ENCODE measurements at regions not wholly inside any gene's neighbourhood (a gene's known extent, or its start where the extent isn't known, plus 50 kb on each side); places are given as distances from the start of the nearest gene placed in this dataset.

DNA sequence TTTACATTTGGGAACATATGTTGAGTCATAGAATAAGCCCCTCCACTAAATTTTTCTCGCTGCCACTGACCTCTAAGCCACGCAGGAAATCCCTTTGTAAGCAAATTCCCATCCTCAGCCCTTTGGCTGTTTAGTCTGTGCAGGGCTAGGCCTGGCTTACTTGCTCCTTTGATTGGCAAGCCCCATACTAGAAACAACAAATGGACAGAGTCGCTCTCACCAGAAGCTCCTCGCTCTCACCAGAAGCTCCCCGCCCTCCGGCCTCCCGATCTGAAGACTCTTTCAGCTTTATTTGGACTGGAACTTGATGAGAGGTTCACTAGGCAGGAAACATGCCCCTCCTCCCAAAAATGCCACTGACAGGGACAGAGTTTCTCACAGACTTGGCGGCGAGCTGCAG is 149.2 kb upstream of the EXOC2 start:
- H2AFZ ChIP-seq, result no peak overlapping the region
- in situ Hi-C loops (cut with MboI), result no loop called here

GRCh38 chr6:841569-841968 is 148.6 kb upstream of the EXOC2 start:
- Histone ChIP-seq H3K4me1 (ENCODE audit: insufficient read depth) (no peaks in the 10 kb centered on the region), H3K4me2 (ENCODE audit: unreplicated experiment) (no peak overlapping the region), H2AFZ (no peak overlapping the region), H3K79me2 (ENCODE audit: insufficient read depth) (no peaks in the 10 kb centered on the region), H3K27ac (no peak overlapping the region), H3K9me3 (ENCODE audit: low read depth) (no peaks in the 10 kb centered on the region), H3K27me3 (replicated peaks; ENCODE audit: insufficient read depth) (peaks cover 11% of the 10 kb centered on the region), H4K20me1 (ENCODE audit: insufficient read depth) (no peaks in the 10 kb centered on the region), H3K9me2 (ENCODE audit: insufficient read depth) (no peaks in the 10 kb centered on the region), H3K4me3 (no peak overlapping the region), H3F3A (ENCODE audit: insufficient read depth) (no peaks in the 10 kb centered on the region), H3K36me3 (ENCODE audit: low read depth) (no peaks in the 10 kb centered on the region), H3K9ac (no peak overlapping the region)
- DNase-seq, result no peak
- TF ChIP-seq EZH2phosphoT487 (IDR thresholded peaks at IDR 0.05; ENCODE audit: insufficient read depth, low read depth) (no peak), EZH2 (IDR thresholded peaks at IDR 0.05; ENCODE audit: insufficient read depth, poor library complexity, severe bottlenecking) (no peak)
- 62 to 63% methylated on average over 6 of the region's 6 CpGs for WGBS, 2 experiments (ENCODE audit: low coverage in 1 of 2, low lambda C conversion rate in 2 of 2, missing lambda C conversion rate in 2 of 2)
- in situ Hi-C loops (cut with MboI), result no loop called here

More for the DNA sequence above, 149.2 kb upstream of the EXOC2 start:
- no peak overlapping the region for H3K4me2 ChIP-seq (ENCODE audit: unreplicated experiment)
- H3K4me3 ChIP-seq, result no peak overlapping the region
- WGBS, 2 experiments (ENCODE audit: low coverage in 1 of 2, low lambda C conversion rate in 2 of 2, missing lambda C conversion rate in 2 of 2), result 54 to 67% methylated on average over 9 of the region's 9 CpGs
- peaks cover 7% of the 10 kb centered on the region for H3K27me3 ChIP-seq (replicated peaks; ENCODE audit: insufficient read depth)
- no peaks in the 10 kb centered on the region for H3F3A ChIP-seq (ENCODE audit: insufficient read depth)
- H3K9ac ChIP-seq, result no peak overlapping the region
- no peak for DNase-seq
- no peaks in the 10 kb centered on the region for H3K9me3 ChIP-seq (ENCODE audit: low read depth)
- no peaks in the 10 kb centered on the region for H4K20me1 ChIP-seq (ENCODE audit: insufficient read depth)
- H3K9me2 ChIP-seq (ENCODE audit: insufficient read depth), result no peaks in the 10 kb centered on the region
- no peaks in the 10 kb centered on the region for H3K4me1 ChIP-seq (ENCODE audit: insufficient read depth)
- no peak for TF ChIP-seq EZH2 (IDR thresholded peaks at IDR 0.05; ENCODE audit: insufficient read depth, poor library complexity, severe bottlenecking)
- TF ChIP-seq EZH2phosphoT487 (IDR thresholded peaks at IDR 0.05; ENCODE audit: insufficient read depth, low read depth), result no peak
- H3K79me2 ChIP-seq (ENCODE audit: insufficient read depth), result no peaks in the 10 kb centered on the region
- no peaks in the 10 kb centered on the region for H3K36me3 ChIP-seq (ENCODE audit: low read depth)
- H3K27ac ChIP-seq, result no peak overlapping the region

- 45 to 55% methylated on average over 2 of the region's 2 CpGs for WGBS, 2 experiments (ENCODE audit: low coverage in 1 of 2, low lambda C conversion rate in 2 of 2, missing lambda C conversion rate in 2 of 2)
- no peak for TF ChIP-seq EZH2 (IDR thresholded peaks at IDR 0.05; ENCODE audit: insufficient read depth, poor library complexity, severe bottlenecking)
- no peak for TF ChIP-seq EZH2phosphoT487 (IDR thresholded peaks at IDR 0.05; ENCODE audit: insufficient read depth, low read depth)
These were observed 146.3 kb upstream of the EXOC2 start for GRCh38 chr6:839201-839600.

DNA sequence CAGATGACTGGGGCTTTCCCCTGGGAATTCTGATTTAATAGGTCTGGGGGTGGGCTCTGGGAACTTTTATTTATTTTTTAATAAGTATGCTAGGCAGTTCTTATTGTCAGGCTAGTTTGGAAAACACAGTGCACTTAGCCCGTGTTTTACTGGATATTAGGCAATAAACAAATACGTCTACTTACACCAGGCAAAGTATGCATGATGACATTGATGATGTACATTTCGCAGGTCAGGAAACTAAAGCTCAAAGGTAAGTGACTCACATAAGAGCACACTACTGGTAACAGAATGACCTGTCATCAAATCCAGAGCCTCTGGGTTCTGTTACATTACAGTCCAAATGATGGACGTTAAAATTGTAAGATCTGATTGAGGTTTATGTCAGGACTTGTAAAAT is 144.4 kb upstream of the EXOC2 start:
- in situ Hi-C loops (cut with MboI), result no loop called here
- H4K20me1 ChIP-seq (ENCODE audit: insufficient read depth), result no peaks in the 10 kb centered on the region

More at GRCh38 chr6:839201-839600, 146.3 kb upstream of the EXOC2 start:
- Histone ChIP-seq H4K20me1 (ENCODE audit: insufficient read depth) (no peaks in the 10 kb centered on the region), H3F3A (ENCODE audit: insufficient read depth) (no peaks in the 10 kb centered on the region), H3K4me2 (ENCODE audit: unreplicated experiment) (no peak overlapping the region), H3K9me2 (ENCODE audit: insufficient read depth) (no peaks in the 10 kb centered on the region), H3K4me1 (ENCODE audit: insufficient read depth) (no peaks in the 10 kb centered on the region), H3K9ac (no peak overlapping the region), H3K9me3 (ENCODE audit: low read depth) (no peaks in the 10 kb centered on the region), H3K27me3 (replicated peaks; ENCODE audit: insufficient read depth) (peaks cover 11% of the 10 kb centered on the region), H3K27ac (no peak overlapping the region), H3K4me3 (no peak overlapping the region), H2AFZ (no peak overlapping the region), H3K79me2 (ENCODE audit: insufficient read depth) (no peaks in the 10 kb centered on the region), H3K36me3 (ENCODE audit: low read depth) (no peaks in the 10 kb centered on the region)
- no peak for DNase-seq
- in situ Hi-C loops (cut with MboI), result no loop called here

More for the DNA sequence above, 144.4 kb upstream of the EXOC2 start:
- no peaks in the 10 kb centered on the region for H3K4me1 ChIP-seq (ENCODE audit: insufficient read depth)
- H3K9me2 ChIP-seq (ENCODE audit: insufficient read depth), result no peaks in the 10 kb centered on the region
- H3K27ac ChIP-seq, result no peak overlapping the region
- H3K36me3 ChIP-seq (ENCODE audit: low read depth), result no peaks in the 10 kb centered on the region
- 34% methylated on average over 4 of the region's 4 CpGs for WGBS, 2 experiments (ENCODE audit: low coverage in 1 of 2, low lambda C conversion rate in 2 of 2, missing lambda C conversion rate in 2 of 2)
- H3K79me2 ChIP-seq (ENCODE audit: insufficient read depth), result no peaks in the 10 kb centered on the region
- H2AFZ ChIP-seq, result no peak overlapping the region
- H3K27me3 ChIP-seq (replicated peaks; ENCODE audit: insufficient read depth), result peaks cover 11% of the 10 kb centered on the region
- TF ChIP-seq EZH2phosphoT487 (IDR thresholded peaks at IDR 0.05; ENCODE audit: insufficient read depth, low read depth) (no peak), EZH2 (IDR thresholded peaks at IDR 0.05; ENCODE audit: insufficient read depth, poor library complexity, severe bottlenecking) (no peak)
- no peak overlapping the region for H3K9ac ChIP-seq
- H3K4me3 ChIP-seq, result no peak overlapping the region
- H3K4me2 ChIP-seq (ENCODE audit: unreplicated experiment), result no peak overlapping the region
- no peaks in the 10 kb centered on the region for H3K9me3 ChIP-seq (ENCODE audit: low read depth)
- H3F3A ChIP-seq (ENCODE audit: insufficient read depth), result no peaks in the 10 kb centered on the region
- DNase-seq, result no peak

All from GM23248 (cell line).